ENCODE measurements at regions not wholly inside any gene's neighbourhood (a gene's known extent, or its start where the extent isn't known, plus 50 kb on each side); places are given as distances from the start of the nearest gene placed in this dataset.

DNA sequence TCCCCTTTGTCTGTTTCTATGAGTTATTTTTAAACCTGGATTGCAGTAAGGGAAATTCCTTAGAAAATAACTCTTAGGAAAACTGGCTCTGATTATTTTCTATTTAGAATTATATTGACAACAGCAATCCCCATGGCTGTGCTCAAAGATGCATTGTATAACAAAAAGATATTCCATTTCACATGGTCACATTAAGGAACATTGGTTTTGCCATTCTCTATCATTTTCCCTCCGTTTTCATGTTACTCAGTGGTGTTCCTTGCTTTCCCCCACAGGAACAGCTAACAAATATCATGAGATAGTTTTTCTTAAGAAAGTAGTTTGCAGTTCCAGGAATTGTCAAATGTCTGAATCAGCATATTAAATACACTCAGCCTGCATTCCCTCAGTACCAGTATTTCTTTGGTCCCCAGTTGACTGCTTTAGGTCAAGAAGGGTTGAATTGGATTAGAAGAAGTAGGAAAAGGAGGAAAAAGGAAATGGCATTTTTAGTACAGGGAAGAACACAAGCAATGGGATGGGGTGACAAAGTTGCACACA is 436.7 kb downstream of the TNS3 start:
- DNase-seq: no peak

- DNase-seq: no peak
These were observed 438.6 kb downstream of the TNS3 start for GRCh38 chr7:47143339-47143738.

GRCh38 chr7:47142867-47143175 is 439.1 kb downstream of the TNS3 start:
- no peak for DNase-seq

DNA sequence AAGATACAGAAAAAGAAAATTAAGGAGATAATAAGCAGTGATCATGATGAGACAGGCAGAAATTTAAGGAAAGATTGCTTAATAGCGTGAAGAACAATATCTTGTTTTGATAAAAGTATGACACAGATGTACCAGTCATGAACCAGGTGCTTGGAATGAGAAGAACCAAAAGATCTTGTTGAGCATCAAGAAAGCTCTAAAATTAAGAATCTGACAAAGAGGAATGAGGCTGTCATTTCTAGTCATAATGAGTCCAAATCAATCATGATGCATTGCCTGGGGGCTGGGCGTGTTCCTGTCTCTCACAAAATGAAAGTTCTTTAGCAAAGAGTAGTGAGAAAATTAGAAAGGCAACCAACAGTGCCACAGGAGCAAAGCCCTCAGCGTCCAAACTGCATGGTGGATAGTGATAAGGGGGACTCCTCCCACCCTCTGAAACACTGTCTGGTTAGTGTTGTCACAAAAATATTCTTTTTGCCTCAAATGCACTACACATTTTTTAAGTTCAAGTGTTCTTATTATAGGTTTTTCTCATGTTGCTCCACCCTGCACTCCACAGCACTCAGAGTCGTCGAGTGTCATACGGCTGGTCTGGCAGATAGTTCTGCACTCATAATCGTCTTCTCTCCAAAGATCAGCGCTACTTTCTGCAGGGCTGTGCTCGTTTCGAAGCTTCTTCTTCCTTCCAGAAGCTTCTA is 439.6 kb downstream of the TNS3 start:
- DNase-seq: no peak

- DNase-seq: no peak
These were observed 449.4 kb downstream of the TNS3 start for GRCh38 chr7:47132471-47132870.

DNA sequence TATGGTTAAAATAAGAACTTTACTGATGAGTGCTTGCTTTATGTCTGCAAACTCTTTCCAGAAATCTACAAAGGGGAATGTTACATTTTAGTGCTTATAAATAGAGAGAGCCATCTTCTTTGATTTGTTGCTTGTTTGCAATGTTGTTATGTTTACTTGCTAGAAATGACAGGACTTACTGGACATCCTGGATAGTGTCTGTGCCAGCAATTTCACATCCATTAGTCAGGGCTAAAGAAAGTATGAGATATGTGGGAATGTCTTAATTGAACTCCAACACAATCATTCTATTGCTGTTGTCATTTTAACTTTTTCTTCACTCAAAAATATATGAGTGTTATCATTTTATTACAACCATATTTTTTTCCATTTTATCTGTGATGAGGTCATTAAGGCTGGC is 453.2 kb downstream of the TNS3 start:
- no peak for DNase-seq

DNA sequence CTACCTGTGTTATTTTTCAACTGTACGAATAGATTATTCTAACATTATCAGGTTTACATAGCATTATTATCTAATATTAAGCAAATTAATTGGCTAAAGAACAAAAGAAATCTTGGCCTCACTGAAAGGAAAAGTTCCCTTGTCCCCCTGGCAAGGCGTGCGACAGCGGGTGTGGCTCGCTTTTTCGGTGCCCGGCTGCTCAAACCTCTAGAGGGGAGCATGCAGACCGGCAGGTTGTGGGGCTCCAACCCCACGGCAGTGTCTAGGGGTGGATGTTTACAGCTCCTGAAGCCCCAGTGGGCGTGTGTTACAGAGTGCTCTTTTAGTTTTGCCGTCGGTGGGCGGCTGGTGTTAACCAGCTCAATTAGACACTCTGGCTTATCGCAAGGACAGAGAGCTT is 456.4 kb downstream of the TNS3 start:
- DNase-seq: no peak

GRCh38 chr7:47119261-47119865 is 462.5 kb downstream of the TNS3 start:
- no peak for DNase-seq

- no peak for DNase-seq
These were observed 477.7 kb downstream of the TNS3 start for GRCh38 chr7:47104206-47104549.

GRCh38 chr7:47103498-47104205 is 478.3 kb downstream of the TNS3 start:
- no peak for DNase-seq

DNA sequence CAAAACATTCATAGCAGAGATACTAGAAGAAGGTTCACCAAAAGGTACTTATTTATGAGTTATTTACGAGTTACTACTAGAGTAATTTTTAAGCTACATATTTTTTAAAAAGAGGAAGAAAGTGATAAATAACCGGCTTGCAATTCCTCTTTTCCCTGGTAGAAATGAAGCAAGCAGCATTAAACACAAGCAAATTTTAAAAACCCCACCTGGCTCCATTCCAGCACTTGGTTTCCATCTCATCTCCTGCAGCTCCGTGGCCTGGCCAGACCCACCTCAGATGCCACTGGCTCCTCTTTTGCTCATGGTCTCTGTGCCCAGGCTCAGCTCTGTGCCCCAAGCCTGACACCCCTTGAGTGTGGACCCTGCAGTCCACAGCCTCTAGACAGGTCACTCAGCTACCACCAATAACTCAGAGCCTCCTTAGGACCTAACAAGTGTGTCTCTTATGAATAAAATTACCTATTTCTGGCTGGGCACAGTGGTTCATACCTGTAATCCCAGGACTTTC is 479.5 kb downstream of the TNS3 start:
- no peak for DNase-seq

DNA sequence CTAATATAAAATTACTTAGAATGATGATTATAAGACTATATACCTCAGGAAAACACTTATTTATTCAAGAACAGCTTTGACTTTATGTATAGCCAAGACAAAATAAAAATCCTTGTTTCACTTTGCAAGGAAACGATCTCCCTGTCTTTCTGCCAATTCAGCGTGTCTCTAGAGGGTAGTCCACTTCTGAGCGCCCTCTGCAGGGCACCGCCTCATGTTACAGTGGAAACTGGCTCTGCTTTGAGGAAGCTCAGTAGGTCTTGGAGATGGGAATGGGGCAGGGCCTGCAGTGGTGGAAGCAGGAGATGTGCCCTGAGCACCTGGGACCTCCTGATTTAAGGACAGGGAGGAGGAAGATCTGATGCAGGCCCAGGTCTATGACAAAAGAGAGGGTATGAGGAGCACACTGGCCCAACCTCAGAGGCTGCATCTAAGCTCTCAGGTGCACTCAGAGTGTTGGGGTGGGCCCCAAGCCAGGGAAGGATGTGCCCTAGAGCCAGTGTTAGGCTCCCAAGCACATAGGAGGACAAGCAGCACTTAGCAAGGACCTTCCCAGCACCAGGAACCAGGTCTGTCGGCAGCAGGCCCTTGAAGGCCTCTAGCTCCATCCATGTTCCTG is 481.0 kb downstream of the TNS3 start:
- DNase-seq: no peak

DNA sequence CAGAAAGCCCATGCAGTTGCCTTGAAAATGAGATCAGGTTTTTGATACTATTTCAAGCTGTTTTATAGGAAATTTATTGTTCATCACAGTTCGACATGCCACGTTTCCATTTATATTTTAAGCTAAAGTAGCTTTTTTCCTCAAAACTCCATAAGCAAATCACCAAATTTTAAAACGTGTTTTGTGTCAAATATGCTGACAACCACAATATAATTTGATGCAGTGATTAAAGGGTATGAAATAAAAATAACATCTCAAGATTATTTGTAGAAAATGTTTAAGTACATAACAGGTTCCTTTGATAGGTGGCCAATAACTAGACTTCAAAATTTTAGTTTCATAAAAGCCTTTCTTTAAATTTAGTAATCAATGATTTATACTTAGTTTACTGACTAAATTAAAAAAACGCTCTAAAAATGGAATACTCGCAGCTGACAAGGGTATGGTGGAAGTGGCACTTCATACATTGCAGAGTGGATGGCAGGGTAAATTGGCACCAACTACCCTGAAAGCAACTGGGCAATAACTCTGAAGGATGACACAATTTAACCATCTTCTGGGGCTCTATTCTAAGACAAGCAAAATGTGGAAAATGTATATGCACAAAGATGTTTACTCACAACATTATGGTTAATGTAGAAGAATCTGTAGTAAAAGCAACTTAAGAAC is 481.6 kb downstream of the TNS3 start:
- DNase-seq: no peak

DNA sequence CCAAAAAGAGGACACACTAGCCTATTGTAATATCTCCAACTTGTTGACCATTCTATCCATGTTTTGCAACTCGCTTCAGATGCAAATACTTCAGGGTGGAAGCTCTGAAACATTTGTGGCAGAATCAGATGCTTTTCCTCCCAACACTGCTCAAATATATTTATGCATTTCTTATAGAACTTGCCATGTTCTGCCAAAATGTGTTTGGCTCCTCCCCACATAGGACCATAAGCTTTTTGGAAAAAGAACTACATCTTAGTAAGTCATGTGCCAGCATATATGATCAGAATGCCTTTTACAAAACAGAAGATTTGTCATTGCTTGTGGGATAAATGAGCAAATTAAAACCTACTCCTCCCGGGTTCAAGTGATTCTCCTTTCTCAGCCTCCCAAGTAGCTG is 484.5 kb downstream of the TNS3 start:
- no peak for DNase-seq

GRCh38 chr7:47095946-47096345 is 486.0 kb downstream of the TNS3 start:
- DNase-seq: no peak

DNA sequence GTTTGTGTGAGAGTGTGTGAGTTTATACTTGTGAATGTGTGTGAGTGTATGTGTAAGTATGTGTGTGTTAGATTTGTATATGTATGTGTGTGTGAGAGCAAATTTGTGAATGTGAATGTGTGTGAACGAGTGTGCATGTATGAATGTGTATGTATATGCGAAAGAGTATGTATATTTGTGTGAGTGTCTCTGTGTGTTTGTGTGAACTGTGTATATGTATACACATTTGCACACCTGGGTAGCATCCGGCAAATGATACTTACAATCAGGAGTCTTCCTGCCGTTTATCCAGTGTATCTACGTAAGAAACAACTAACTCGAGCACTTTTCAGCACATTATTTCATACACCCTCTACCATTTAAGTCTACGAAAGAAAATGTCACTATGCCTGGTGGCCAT is 487.4 kb downstream of the TNS3 start:
- DNase-seq: no peak

GRCh38 chr7:47093320-47094234 is 488.3 kb downstream of the TNS3 start:
- DNase-seq: no peak

GRCh38 chr7:47092336-47092735 is 489.6 kb downstream of the TNS3 start:
- no peak for DNase-seq

- no peak for DNase-seq
These were observed 490.8 kb downstream of the TNS3 start for GRCh38 chr7:47091141-47091540.

GRCh38 chr7:47089461-47089860 is 492.4 kb downstream of the TNS3 start:
- no peak for DNase-seq

GRCh38 chr7:47089068-47089417 is 492.9 kb downstream of the TNS3 start:
- DNase-seq: no peak

Data from NCI-H1105 treated with DMSO at 0.1 percent for 48 hours (cell line).